H54 (cell line): ENCODE measurements at regions not wholly inside any gene's neighbourhood (a gene's known extent, or its start where the extent isn't known, plus 50 kb on each side); places are given as distances from the start of the nearest gene placed in this dataset.
"Not testable (repeated sequence)": the region's sequence is repeated elsewhere in the genome, so short reads cannot be mapped to it uniquely, and the experiment has no call there.

Source experiments
- DNase-seq: peaks from one replicate; pipeline ENCODE4 v3.0.0; 2011; ENCODE audit warnings: low spot score, mixed read lengths; ENCODE audit not compliant: insufficient read length
- FAIRE-seq: peaks from 3 replicates; lab custom pipeline; 2011; peaks lifted over from hg19 to GRCh38; lab: Jason Lieb, UNC
- POLR2A ChIP-seq: IDR thresholded peaks from 2 replicates; pipeline ENCODE4 v1.6.1; 2011; ENCODE audit warnings: low read depth, mild to moderate bottlenecking, low read length

DNA sequence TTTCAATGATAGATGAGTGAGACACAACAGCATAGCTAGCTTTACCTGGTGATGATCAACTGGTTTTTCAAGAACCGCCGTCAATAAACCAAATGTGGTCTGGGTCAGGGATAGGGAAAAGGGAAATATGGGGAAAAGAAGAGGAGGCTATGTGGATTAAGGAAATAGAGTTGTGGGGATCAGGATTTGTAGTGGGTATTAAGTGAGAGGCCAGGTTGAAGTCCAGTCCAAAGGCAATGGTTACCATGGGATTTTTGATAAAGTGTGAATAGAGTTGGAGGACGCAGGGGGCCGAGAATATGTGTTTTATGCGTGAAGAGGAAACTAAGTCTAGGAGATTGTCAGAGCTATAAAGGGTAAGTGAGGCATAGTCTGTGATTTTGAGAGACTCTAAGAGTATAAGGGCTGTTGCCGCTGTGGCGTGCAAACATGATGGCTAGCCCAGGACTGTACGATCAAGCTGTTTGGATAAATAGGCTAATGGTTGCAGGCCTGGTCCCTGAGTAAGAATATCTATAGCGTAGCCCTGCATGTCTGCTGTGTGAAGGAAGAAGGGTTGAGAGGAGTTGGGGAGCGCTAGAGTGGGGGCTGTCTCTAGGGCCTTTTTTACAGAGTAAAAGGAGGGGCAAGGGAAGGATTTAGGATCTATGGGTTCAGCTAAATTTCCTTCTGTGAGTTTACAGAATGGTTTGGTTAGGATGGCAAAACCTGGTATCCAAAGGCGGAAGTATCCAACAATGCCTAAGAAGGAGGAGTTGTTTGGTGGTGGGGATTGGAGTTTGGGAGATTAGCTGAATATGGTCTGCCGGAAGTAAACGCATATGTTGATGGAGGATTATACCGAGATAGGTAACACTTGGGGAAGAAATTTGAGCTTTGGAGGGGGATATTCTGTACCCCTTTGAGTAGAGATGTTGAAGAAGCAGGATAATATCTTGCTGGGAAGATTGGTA is 749.7 kb upstream of the ADGRB3 start:
- no peak for TF ChIP-seq POLR2A
- DNase-seq (no peak), FAIRE-seq (no peak)

DNA sequence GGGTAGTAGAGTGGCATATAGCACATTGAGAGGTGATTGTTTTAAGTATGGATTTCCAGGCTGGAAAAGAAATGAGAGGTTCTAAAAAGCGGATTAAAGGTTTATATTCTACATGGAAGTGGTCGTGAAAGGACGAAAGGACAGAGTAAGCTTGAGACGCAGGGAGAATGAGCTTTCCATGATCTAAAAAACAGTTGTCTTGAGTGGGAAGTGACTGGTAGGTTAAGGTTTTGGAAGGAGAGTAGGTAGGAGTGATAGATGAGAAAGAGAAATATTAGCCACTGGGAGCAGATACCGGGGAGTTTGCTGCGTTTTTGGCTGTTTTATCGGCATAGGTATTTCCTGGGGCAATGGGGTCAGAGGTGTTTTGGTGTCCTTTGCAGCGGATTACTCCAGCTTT is 750.6 kb upstream of the ADGRB3 start:
- no peak for DNase-seq
- FAIRE-seq = no peak
- TF ChIP-seq POLR2A = no peak

DNA sequence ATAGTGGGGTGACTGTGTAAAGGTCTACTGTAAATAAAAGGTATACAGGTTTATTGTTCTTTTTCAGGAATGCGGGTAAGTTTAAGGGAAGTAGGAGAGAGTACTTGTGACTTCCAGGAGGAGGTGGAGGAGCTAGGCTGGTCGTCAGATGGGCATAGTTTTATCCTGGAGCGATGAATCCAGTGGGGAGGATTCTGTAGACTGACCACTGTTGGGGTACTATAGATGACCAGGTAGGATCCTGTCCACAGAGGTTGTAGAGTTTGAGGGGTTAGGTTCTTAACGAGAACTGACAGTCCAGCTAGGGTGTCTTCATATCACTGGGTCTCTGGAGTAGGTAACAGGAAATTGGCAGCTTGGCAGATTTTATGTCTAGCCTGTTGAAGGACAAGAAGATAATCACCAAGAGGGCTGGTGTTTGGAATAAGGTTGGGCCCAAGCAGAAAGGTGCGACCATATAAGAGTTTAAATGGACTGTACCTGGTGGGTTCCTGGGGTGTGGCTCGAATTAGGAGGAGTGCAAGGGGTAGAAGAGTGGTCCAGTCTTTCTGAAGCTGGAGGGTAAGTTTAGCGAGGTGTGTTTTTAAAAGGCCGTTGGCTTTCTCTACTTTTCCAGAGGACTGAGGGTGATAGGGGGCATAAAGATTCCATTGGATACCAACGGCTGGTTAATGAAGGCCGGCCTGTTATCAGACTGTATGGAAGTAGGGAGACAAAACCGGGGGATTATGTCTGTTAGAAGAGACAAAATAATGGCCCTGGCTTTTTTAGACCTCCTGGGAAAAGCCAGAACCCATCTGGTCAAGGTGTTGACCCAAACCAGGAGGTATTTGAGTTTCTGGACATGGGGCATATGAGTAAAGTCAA is 751.3 kb upstream of the ADGRB3 start:
- DNase-seq = no peak
- no peak for FAIRE-seq
- TF ChIP-seq POLR2A = no peak

DNA sequence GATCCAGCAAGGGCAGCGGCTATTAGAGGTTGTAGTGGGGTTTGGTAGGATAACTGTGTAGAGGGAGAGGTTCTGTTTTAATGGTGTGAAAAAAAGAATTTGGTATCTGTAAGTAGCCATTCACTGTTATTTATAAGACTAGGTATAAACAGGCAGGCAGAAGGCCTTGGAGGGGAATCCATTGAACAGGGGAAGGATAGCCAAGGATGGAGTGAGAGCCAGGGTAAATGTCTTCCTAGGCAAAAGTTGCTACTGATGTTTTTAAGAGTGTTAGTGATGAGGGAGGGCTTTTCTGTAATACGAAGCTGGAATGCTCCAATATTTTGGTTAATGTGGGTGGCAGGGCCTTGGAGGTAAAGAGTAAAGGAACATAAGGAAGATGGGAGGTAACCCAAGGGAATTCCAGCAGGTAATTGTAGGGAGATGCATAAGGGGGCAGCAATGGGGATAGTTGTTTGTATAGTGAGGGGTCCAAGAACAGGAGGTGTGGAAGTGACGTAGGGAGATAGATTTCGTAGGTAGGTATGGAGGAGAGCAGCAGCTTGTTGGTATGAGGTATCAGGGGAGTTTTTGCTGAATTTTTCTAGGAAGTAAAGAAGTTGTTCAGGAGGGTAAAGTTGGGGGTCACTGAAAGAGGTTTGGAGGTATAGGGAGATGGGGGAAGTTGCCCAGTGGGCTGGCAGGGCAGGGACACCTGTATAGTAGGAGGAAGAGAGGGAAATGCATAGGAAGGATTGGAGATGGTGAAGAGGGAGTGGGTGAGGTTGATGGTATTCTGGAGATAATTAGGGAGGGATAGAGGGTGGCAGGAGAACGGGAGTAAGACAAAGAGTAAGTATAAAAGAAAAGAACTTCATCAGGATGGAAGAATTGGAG is 752.4 kb upstream of the ADGRB3 start:
- no peak for DNase-seq
- no peak for FAIRE-seq
- TF ChIP-seq POLR2A = no peak

DNA sequence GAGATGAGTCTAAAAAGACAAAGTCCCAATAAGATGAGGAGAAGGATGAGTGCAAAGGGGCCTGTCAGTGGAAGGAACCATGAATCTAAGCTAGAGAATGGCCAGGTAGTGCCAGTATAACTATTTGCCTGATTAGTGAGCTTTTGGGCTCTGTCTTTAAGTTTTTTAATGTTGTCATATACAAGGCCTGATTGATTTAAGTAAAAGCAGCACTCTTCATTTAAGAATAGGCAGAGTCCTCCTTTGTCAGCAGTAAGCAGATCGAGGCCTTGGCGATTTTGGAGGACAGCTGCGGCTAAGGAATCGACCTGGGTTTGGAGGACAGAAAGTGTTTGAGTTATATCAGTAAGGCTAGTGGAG is 753.4 kb upstream of the ADGRB3 start:
- FAIRE-seq (no peak), DNase-seq (no peak)
- TF ChIP-seq POLR2A = no peak

DNA sequence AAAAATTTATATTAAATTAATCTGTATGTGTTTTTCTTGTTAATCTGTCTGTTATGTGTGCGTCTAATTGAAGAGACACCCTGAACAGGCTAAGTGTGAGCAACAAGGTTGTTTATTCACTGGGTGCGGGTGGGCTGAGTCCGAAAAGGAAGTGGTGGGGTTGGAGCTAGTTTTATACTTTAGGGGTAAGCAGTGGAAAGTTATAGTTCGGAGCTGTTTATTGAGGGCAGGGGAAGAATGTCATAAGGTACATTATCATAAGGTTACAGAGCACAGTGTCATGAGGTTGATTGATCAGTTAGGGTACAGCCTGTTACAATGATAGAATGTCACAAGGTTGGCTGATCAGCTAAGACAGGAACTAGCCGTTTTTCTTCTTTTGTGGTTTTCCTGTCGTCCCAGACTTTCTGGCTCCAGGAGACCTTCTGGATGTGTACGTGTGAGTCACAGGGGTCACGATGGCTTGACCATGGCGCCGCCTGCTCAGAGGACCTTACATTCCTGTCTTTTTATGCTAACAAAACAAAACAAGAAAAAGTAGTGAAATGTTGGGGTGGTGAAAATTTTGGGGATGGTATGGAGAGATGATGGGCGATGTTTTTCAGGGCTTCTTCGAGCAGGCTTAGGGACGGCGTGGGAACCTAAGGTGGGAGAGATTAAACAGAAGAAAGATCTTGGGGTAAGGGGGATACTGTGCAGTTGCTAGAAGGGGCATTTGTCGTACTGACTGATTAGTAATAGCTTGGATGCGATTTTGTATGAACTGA is 754.0 kb upstream of the ADGRB3 start:
- no peak for FAIRE-seq
- TF ChIP-seq POLR2A = no peak
- DNase-seq = no peak

GRCh38 chr6:67880343-67880742 is 754.7 kb upstream of the ADGRB3 start:
- FAIRE-seq, DNase-seq: not testable (repeated sequence)

GRCh38 chr6:67879928-67880327 is 755.2 kb upstream of the ADGRB3 start:
- DNase-seq, FAIRE-seq: not testable (repeated sequence)

DNA sequence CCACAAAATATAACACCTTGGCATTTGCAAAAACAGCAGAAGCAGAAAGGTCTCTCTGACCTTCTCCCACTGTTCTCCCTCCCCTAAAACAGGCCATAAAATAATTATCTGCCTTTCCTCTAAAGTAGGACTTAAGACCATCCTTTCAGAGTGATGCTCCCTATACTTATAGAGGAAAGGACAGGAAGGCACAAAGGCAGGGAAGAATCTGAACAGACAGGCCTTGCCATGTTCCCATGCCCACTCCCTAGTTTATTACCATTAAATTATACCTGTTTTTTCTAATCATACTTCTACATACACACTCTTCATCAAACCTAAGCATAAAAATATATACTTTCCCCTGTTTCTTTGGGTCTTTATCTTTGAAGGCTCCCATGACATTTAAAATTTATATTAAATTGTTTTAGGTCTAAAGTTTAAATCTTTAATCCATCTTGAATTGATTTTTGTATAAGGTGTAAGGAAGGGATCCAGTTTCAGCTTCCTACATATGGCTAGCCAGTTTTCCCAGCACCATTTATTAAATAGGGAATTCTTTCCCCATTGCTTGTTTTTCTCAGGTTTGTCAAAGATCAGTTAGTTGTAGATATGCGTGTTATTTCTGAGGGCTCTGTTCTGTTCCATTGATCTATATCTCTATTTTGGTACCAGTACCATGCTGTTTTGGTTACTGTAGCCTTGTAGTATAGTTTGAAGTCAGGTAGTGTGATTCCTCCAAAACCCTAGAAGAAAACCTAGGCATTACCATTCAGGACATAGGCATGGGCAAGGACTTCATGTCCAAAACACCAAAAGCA is 755.8 kb upstream of the ADGRB3 start:
- FAIRE-seq = not testable (repeated sequence)

GRCh38 chr6:67878216-67878615 is 756.9 kb upstream of the ADGRB3 start:
- not testable (repeated sequence) for FAIRE-seq, DNase-seq

More for the DNA sequence above, 755.8 kb upstream of the ADGRB3 start:
- DNase-seq = not testable (repeated sequence)

- FAIRE-seq = no peak
Measured at GRCh38 chr6:67877288-67877687, 757.8 kb upstream of the ADGRB3 start.

DNA sequence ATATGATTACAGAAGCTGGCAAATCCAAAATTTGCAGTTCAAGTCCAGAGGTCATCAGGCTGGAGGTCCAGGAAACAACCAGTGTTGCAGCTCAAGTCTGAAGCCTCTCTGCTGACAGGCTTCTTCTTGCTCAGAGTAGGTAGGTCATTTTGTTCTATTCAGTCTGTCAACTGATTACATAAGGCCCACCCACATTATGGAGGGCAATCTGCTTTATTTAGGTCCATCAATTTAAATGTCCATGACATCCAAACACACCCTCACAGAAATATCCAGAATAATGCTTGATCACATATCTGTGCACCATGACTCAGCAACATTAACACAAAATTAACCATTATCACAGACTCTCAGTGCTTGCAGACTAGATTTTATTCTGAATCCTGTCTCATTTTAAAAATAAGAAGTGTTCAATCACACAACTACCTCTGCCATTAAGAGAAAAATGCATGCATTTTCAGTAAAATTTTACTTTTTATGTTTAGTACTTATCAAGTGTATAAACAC is 759.2 kb upstream of the ADGRB3 start:
- DNase-seq (no peak), FAIRE-seq (no peak)
- TF ChIP-seq POLR2A = no peak

More at GRCh38 chr6:67877288-67877687, 757.8 kb upstream of the ADGRB3 start:
- TF ChIP-seq POLR2A = no peak
- DNase-seq = no peak
